HG03432 (cell line): ENCODE measurements at regions not wholly inside any gene's neighbourhood (a gene's known extent, or its start where the extent isn't known, plus 50 kb on each side); places are given as distances from the start of the nearest gene placed in this dataset.
A peak's percentile ranks its signal among the peaks of the same experiment; 100 is the strongest.
"Not testable (repeated sequence)": the region's sequence is repeated elsewhere in the genome, so short reads cannot be mapped to it uniquely, and the experiment has no call there.

Experiments
- ATAC-seq: cut with Tn5 transposase; IDR thresholded peaks from one replicate; pipeline ENCODE4 v1.9.1; 2021; ENCODE audit warnings: mild to moderate bottlenecking, moderate library complexity; ENCODE audit not compliant: unreplicated experiment

DNA sequence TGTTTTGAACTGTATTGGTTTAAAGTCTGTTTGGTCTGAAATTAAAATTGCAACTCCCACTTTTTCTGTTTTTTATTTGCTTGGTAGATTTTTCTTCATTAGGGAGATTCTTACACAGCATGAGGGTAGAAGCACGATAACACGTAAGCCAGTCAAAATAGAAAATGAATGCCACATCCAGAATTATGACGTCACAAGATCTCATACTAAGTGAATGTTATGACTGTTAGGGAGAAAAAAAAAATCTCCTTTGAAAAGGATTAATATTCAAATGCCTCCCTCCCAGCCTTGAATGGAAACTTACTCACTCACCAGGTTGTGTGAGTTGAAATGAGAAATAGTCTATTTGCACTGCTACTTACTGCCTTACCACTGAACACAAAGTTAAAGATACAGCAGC is 670.8 kb downstream of the TFAP2A start:
- ATAC-seq = no peak

DNA sequence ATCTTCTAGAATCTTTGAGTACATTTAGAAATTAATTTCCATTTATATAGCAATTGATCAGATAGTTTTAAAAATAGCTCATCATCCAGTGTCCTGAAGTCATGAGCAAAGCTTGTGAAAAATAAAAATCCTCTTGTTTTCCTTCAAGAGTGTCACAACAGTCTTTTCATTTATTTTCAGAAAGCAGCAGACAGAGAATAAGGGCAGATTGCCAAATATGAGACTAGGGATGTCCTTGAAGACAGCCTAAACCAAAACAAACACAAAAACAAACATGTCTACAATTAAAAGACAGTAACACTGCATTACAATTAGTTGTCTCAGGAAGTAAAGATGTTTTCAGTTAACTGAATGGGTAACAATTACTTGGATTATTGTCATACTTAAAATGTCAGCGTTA is 682.8 kb downstream of the TFAP2A start:
- no peak for ATAC-seq

- ATAC-seq = not testable (repeated sequence)
Measured at GRCh38 chr6:9725776-9726175, 689.1 kb downstream of the TFAP2A start.

DNA sequence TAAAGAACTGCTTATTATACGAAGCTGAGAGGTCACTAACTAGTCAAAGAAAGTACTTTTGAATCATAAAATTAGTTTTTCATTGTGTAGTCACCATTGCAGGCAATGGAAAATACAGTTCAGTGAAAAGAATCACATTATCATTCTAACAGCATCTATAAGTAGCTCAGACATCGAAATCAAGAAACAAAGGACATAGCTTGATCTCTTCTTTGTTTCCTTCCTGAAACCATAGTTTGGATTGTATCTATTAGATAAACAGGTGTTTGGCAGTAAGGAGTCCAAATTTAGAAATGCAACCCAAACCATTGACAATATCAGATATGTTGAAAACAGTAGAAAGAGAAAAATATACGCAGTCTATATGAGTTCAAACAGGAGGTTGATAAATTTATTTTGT is 697.3 kb downstream of the TFAP2A start:
- ATAC-seq = no peak

DNA sequence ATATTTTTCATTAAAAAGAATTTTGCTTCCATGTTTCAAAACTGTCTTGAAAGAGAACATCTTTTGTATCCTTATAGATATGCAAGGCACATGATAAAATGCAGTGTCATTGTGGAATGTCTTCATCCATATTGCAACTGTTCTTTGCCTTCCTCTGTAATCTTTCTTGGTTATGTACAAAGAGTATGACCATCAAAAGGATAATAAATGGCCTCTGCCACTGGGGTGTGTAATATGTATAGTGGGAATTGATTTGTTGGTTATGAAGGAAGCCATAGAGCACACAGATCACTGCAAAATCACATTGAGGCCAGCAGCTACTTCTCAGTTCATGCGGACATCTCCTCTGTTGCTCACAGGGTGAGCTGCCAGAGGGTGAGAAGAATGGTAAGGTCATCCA is 703.5 kb downstream of the TFAP2A start:
- no peak for ATAC-seq

GRCh38 chr6:9710574-9710973 is 704.3 kb downstream of the TFAP2A start:
- no peak for ATAC-seq

DNA sequence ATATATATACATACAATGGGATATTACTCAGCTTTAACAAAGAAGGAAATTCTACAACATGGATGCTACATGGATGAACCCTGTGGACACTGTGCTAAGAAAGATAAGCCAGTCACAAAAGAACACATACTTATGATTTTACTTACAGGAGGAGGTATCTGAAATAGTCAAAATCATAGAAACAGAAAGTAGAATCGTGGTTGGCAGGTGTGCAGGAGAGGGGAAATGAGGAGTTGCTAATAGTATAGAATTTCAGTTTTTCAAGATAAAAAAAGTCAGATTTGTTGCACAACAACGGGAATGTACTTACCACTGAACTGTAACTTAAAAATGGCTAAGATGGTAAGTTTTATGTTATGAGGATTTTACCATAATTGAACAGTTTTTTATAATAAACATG is 706.3 kb downstream of the TFAP2A start:
- ATAC-seq = peak; percentile 49

GRCh38 chr6:9704989-9705388 is 709.9 kb downstream of the TFAP2A start:
- no peak for ATAC-seq

GRCh38 chr6:9702914-9703313 is 712.0 kb downstream of the TFAP2A start:
- ATAC-seq = no peak

- ATAC-seq = no peak
Measured at GRCh38 chr6:9699888-9700287, 715.0 kb downstream of the TFAP2A start.

DNA sequence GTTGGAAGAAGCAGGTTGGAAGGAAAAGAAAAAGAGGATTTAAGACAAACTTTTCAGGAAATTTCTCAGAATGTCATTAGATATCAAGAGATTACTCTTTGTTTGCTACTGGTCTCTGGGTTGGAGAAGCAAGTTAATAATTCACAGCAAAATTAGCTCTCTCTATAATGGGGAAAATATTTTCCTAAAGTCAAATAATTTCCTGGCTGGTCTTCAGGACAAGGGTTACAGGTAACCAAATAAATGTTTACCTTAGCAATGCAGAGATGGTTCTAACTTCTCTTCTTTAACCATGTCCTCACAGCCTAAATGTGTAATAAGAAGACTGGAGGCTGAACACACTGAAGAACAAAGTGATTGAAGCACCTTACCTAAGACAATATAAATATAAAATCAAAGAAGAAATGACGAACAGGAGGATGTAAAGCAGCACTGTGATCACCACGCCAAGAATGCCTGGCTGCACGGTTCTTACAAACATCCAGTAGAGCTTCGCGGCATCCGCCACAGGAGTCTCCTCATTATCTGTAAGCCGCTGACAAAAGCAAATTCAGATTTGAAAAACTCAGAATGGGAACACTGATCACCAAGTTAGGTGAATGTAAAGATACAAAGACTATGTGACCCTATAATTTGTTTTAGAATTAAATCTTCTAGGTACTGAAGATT is 717.5 kb downstream of the TFAP2A start:
- ATAC-seq = no peak

GRCh38 chr6:9690388-9690787 is 724.5 kb downstream of the TFAP2A start:
- no peak for ATAC-seq

GRCh38 chr6:9680727-9681126 is 734.1 kb downstream of the TFAP2A start:
- ATAC-seq = not testable (repeated sequence)

- no peak for ATAC-seq
Measured at GRCh38 chr6:9675122-9675521, 739.8 kb downstream of the TFAP2A start.

- ATAC-seq = no peak
Measured at GRCh38 chr6:9659848-9660247, 755.0 kb downstream of the TFAP2A start.

GRCh38 chr6:9657994-9658393 is 756.9 kb downstream of the TFAP2A start:
- no peak for ATAC-seq

- ATAC-seq = no peak
Measured at GRCh38 chr6:9647599-9647998, 767.3 kb downstream of the TFAP2A start.

GRCh38 chr6:9647071-9647445 is 767.8 kb downstream of the TFAP2A start:
- ATAC-seq = no peak

GRCh38 chr6:9646342-9647070 is 768.4 kb downstream of the TFAP2A start:
- no peak for ATAC-seq

- ATAC-seq = no peak
Measured at GRCh38 chr6:9638861-9639260, 776.0 kb downstream of the TFAP2A start.

GRCh38 chr6:9634776-9635175 is 780.1 kb downstream of the TFAP2A start:
- ATAC-seq = no peak

DNA sequence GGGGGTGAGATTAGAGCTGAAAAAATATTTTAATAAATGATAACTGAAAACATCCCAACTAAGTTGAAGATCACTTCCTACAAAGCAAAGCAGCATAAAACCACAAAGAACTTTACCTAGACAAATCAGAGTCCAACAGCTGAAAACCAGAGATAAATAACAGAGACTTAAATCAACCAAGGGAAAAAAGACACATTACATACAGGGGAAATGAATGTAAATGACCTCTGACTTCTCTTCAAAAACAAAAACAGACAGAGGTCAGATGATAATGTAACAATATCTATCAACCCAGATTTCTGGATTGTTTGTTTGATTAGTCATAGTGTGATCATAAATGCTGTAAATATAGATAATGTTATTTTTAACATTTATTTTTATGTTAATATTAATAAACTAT is 782.8 kb downstream of the TFAP2A start:
- no peak for ATAC-seq

GRCh38 chr6:9628819-9629218 is 786.1 kb downstream of the TFAP2A start:
- ATAC-seq = no peak
